IMR-90 (cell line): ENCODE measurements at regions not wholly inside any gene's neighbourhood (a gene's known extent, or its start where the extent isn't known, plus 50 kb on each side); places are given as distances from the start of the nearest gene placed in this dataset.

Source experiments
- ATAC-seq: fragments of 200-7000 bp; cut with Tn5 transposase; 2 replicates; pipeline ENCODE4 v1.9.1; 2020; ENCODE audit warnings: low read depth, mild to moderate bottlenecking, moderate library complexity
- BruUV-seq: library from RNA; stranded (reverse); fragments of 400-500 nt; replicated peaks from 2 replicates; lab custom pipeline; 2021; lab: Mats Ljungman, UMichigan
- CTCF ChIA-PET: fragments of 300-600 bp; formaldehyde crosslinking; extraction: SDS; loops from one replicate; lab custom pipeline; 2021; ENCODE audit warnings: antibody characterized with exemption; lab: Yijun Ruan, JAX
- POLR2A ChIA-PET: fragments of 300-600 bp; sonication (Branson Sonifier 250); formaldehyde crosslinking; loops from one replicate; lab custom pipeline; 2022; ENCODE audit warnings: antibody characterized with exemption; ENCODE audit not compliant: unreplicated experiment; lab: Charles Lee
- DNase-seq: peaks from one replicate; pipeline ENCODE4 v3.0.0; 2013
- H2AFZ ChIP-seq: replicated peaks from 2 replicates; pipeline ENCODE3; 2013; ENCODE audit warnings: low read length, mild to moderate bottlenecking; ENCODE audit not compliant: poor library complexity
- H2AK5ac ChIP-seq: 2 replicates; pipeline ENCODE4 v1.6.1; 2013; ENCODE audit warnings: low read depth, low read length, inconsistent platforms
- H2AK9ac ChIP-seq: replicated peaks from 2 replicates; pipeline ENCODE3; 2013; ENCODE audit warnings: mild to moderate bottlenecking, low read depth, low read length, moderate library complexity; ENCODE audit not compliant: poor library complexity
- H2BK120ac ChIP-seq: 2 replicates; pipeline ENCODE4 v1.6.1; 2013; ENCODE audit warnings: low read depth, low read length, inconsistent platforms
- H2BK15ac ChIP-seq: 3 replicates; pipeline ENCODE4 v1.6.1; 2013; ENCODE audit warnings: low read depth, low read length, inconsistent platforms
- H2BK20ac ChIP-seq: 2 replicates; pipeline ENCODE4 v1.6.1; 2013; ENCODE audit warnings: low read depth, mild to moderate bottlenecking, inconsistent platforms, low read length, moderate library complexity
- H2BK5ac ChIP-seq: 2 replicates; pipeline ENCODE4 v1.6.1; 2013; ENCODE audit warnings: mild to moderate bottlenecking, low read depth, low read length, inconsistent platforms; ENCODE audit not compliant: poor library complexity, severe bottlenecking
- H3K14ac ChIP-seq: replicated peaks from 2 replicates; pipeline ENCODE4 v1.6.1; 2013; ENCODE audit warnings: low read depth, low read length, inconsistent platforms
- H3K18ac ChIP-seq: 2 replicates; pipeline ENCODE4 v1.6.1; 2013; ENCODE audit warnings: low read depth, low read length, control low read depth
- H3K23ac ChIP-seq: 2 replicates; pipeline ENCODE4 v1.6.1; 2013; ENCODE audit warnings: low read depth, low read length, inconsistent platforms
- H3K27ac ChIP-seq: 2 replicates; pipeline ENCODE4 v1.5.1; 2013; ENCODE audit warnings: mild to moderate bottlenecking, control low read depth, low read length; ENCODE audit not compliant: insufficient read depth
- H3K27me3 ChIP-seq: 2 replicates; pipeline ENCODE4 v1.6.1; 2013; ENCODE audit warnings: low read length; ENCODE audit not compliant: control insufficient read depth, insufficient read depth
- H3K36me3 ChIP-seq: 2 replicates; pipeline ENCODE4 v1.6.1; 2013; ENCODE audit warnings: low read length, mixed read lengths; ENCODE audit not compliant: control insufficient read depth, insufficient read depth
- H3K4ac ChIP-seq: 2 replicates; pipeline ENCODE4 v1.6.1; 2013; ENCODE audit warnings: low read depth, low read length, inconsistent platforms
- H3K4me1 ChIP-seq: 2 replicates; pipeline ENCODE4 v1.6.1; 2013; ENCODE audit warnings: low read length, mixed read lengths; ENCODE audit not compliant: control insufficient read depth, insufficient read depth
- H3K4me2 ChIP-seq: 2 replicates; pipeline ENCODE4 v1.6.1; 2013; ENCODE audit warnings: low read depth, mild to moderate bottlenecking, control low read depth, low read length, moderate library complexity
- H3K4me3 ChIP-seq: 2 replicates; pipeline ENCODE4 v1.5.1; 2013; ENCODE audit warnings: low read depth, mild to moderate bottlenecking, control low read depth, low read length, moderate library complexity; ENCODE audit not compliant: insufficient read depth
- H3K56ac ChIP-seq: 2 replicates; pipeline ENCODE4 v1.6.1; 2013; ENCODE audit warnings: low read length, inconsistent platforms; ENCODE audit not compliant: insufficient read depth; ENCODE audit errors: extremely low read depth
- H3K79me1 ChIP-seq, 2 experiments: 2 replicates each; pipeline ENCODE4 v1.6.1; 2013; ENCODE audit warnings: low read length in 2 of 2, inconsistent platforms in 1 of 2, low read depth in 1 of 2
- H3K9ac ChIP-seq: 2 replicates; pipeline ENCODE4 v1.6.1; 2013; ENCODE audit warnings: low read depth, low read length, control low read depth
- H3K9me1 ChIP-seq: 2 replicates; pipeline ENCODE4 v1.6.1; 2013; ENCODE audit warnings: low read length, inconsistent platforms; ENCODE audit not compliant: insufficient read depth
- H3K9me3 ChIP-seq: 2 replicates; pipeline ENCODE4 v1.6.1; 2013; ENCODE audit warnings: low read length; ENCODE audit not compliant: control insufficient read depth, insufficient read depth
- H4K20me1 ChIP-seq: 2 replicates; pipeline ENCODE4 v1.6.1; 2013; ENCODE audit warnings: low read length, inconsistent platforms; ENCODE audit not compliant: insufficient read depth
- H4K5ac ChIP-seq: 2 replicates; pipeline ENCODE4 v1.6.1; 2013; ENCODE audit warnings: mild to moderate bottlenecking, low read depth, low read length, control low read depth
- H4K8ac ChIP-seq, 2 experiments: 2 replicates each; pipeline ENCODE4 v1.6.1; 2013; ENCODE audit warnings: low read depth in 2 of 2, low read length in 2 of 2, control low read depth in 1 of 2, inconsistent platforms in 1 of 2
- H4K91ac ChIP-seq: 2 replicates; pipeline ENCODE4 v1.6.1; 2013; ENCODE audit warnings: low read depth, low read length, inconsistent platforms; ENCODE audit not compliant: insufficient read depth
- BHLHE40 ChIP-seq: fragments of 150-350 bp; IDR thresholded peaks from 2 replicates; pipeline ENCODE4 v1.6.1; 2016; ENCODE audit warnings: mild to moderate bottlenecking, low read depth, low read length
- CEBPB ChIP-seq: IDR thresholded peaks from 2 replicates; pipeline ENCODE4 v1.6.1; 2012; ENCODE audit warnings: low read depth, low read length, improper control_type of control experiment
- CHD1 ChIP-seq: IDR thresholded peaks from 2 replicates; pipeline ENCODE4 v1.6.1; 2012; ENCODE audit warnings: low read depth, low read length, improper control_type of control experiment
- ELK1 ChIP-seq: fragments of 150-350 bp; IDR thresholded peaks from 2 replicates; pipeline ENCODE4 v1.6.1; 2016; ENCODE audit warnings: low read depth, mild to moderate bottlenecking, low read length, moderate library complexity, borderline replicate concordance
- FOS ChIP-seq: fragments of 150-350 bp; IDR thresholded peaks from 2 replicates; pipeline ENCODE4 v1.6.1; 2016; ENCODE audit warnings: low read depth, low read length
- MAFK ChIP-seq: IDR thresholded peaks from 2 replicates; pipeline ENCODE4 v1.6.1; 2012; ENCODE audit warnings: low read depth, low read length, improper control_type of control experiment
- MAZ ChIP-seq: IDR thresholded peaks from 2 replicates; pipeline ENCODE4 v1.6.1; 2012; ENCODE audit warnings: low read depth, mild to moderate bottlenecking, low read length, improper control_type of control experiment, moderate library complexity, borderline replicate concordance
- MXI1 ChIP-seq: IDR thresholded peaks from 2 replicates; pipeline ENCODE4 v1.6.1; 2012; ENCODE audit warnings: low read depth, mild to moderate bottlenecking, low read length, moderate library complexity, borderline replicate concordance
- NFE2L2 ChIP-seq: fragments of 150-350 bp; IDR thresholded peaks from 2 replicates; pipeline ENCODE4 v1.6.1; 2016; ENCODE audit warnings: low read depth, mild to moderate bottlenecking, low read length
- POLR2A ChIP-seq: IDR thresholded peaks from 2 replicates; pipeline ENCODE4 v1.6.1; 2012; ENCODE audit warnings: mild to moderate bottlenecking, low read depth, low read length
- RAD21 ChIP-seq: IDR thresholded peaks from 2 replicates; pipeline ENCODE4 v1.6.1; 2012; ENCODE audit warnings: low read length, improper control_type of control experiment
- RCOR1 ChIP-seq: IDR thresholded peaks from 2 replicates; pipeline ENCODE4 v1.6.1; 2012; ENCODE audit warnings: mild to moderate bottlenecking, low read length, improper control_type of control experiment; ENCODE audit not compliant: insufficient replicate concordance
- RFX5 ChIP-seq: IDR thresholded peaks from 2 replicates; pipeline ENCODE4 v1.8.0; 2012; ENCODE audit warnings: low read depth, mild to moderate bottlenecking, low read length, moderate library complexity
- SMC3 ChIP-seq: fragments of 150-350 bp; IDR thresholded peaks from 2 replicates; pipeline ENCODE4 v1.6.1; 2016; ENCODE audit warnings: low read depth, mild to moderate bottlenecking, antibody characterized with exemption, low read length, moderate library complexity
- USF2 ChIP-seq: fragments of 150-350 bp; IDR thresholded peaks from 2 replicates; pipeline ENCODE4 v1.6.1; 2017; ENCODE audit warnings: mild to moderate bottlenecking, antibody characterized with exemption, low read length, low read depth
- WGBS, 2 experiments: methylation state at CpG; one replicate each; pipeline versions ENCODE4 v1.1.5 to v1.1.7; 2013; ENCODE audit warnings: missing lambda C conversion rate in 2 of 2; ENCODE audit not compliant: insufficient read length in 1 of 2; ENCODE audit errors: extremely low coverage in 2 of 2; 5-methylcytosine and 5-hydroxymethylcytosine counted together
- dilution Hi-C: fragments of 300-500 bp; cut with HindIII; formaldehyde crosslinking; loops from one replicate; pipeline ENCODE4 v1.14.3; 2018; ENCODE audit warnings: low sequenced_read_pairs; ENCODE audit not compliant: unreplicated experiment
- in situ Hi-C: fragments of 300-500 bp; cut with MboI; formaldehyde crosslinking; loops from 3 replicates; pipeline ENCODE4 v1.14.3; 2019; ENCODE audit warnings: low sequenced_read_pairs, inconsistent platforms, mixed read lengths
- intact Hi-C: fragments of 100-400 bp; cut with micrococcal nuclease; formaldehyde crosslinking; loops from 2 replicates; pipeline ENCODE4 v1.10.0; 2022
- TF ChIP-seq, protein P1 (sequence below): conservative IDR thresholded peaks from 2 replicates; pipeline ENCODE4 v1.5.1; 2012; ENCODE audit warnings: mild to moderate bottlenecking, low read depth, low read length, improper control_type of control experiment

DNA sequence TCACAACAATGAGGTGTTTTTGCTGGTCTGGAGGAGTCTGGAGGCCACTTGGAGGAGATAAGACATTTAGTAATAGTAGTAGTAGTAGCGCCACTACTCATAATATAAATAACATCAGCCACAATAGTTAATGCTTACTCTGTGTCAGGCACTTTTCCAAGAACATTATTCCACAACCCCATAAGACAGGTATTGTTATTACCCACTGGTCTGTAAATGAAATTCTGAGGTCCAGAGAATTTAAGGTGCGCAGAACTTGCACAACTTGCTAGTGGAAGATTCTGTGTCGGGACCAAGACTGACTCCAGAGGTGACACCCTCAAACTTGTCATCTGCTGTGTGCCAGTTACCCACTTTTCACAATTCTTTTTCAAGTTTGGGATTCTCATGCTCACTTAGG is 106.5 kb downstream of the MRM1 start:
- no peaks in the 10 kb centered on the region for H3K9me3 ChIP-seq
- ATAC-seq (no peak), DNase-seq (no peak)
- H3K56ac ChIP-seq, result no peak overlapping the region
- POLR2A ChIA-PET, result no interaction called here
- H2BK15ac ChIP-seq, result no peak overlapping the region
- in situ Hi-C loops, result no loop called here
- no peak overlapping the region for H2AK9ac ChIP-seq
- peaks cover 4% of the 10 kb centered on the region; the same call in 1 of the 2 replicates for H4K20me1 ChIP-seq
- no peak overlapping the region for H3K9ac ChIP-seq
- H3K79me1 ChIP-seq, result no peaks in the 10 kb centered on the region
- no peak overlapping the region for H3K4me2 ChIP-seq
- no peak overlapping the region for H4K5ac ChIP-seq
- no peaks in the 10 kb centered on the region for H3K4me1 ChIP-seq
- H3K18ac ChIP-seq, result no peak overlapping the region
- no peaks in the 10 kb centered on the region for H3K36me3 ChIP-seq
- H4K8ac ChIP-seq, result no peak overlapping the region
- H3K14ac ChIP-seq, result no peak overlapping the region
- no peak overlapping the region for H3K27ac ChIP-seq
- WGBS, 2 experiments, result no CpG with 5 or more reads among the region's 3 CpGs
- H3K27me3 ChIP-seq, result peaks cover 13% of the 10 kb centered on the region; the same call in 1 of the 2 replicates
- TF ChIP-seq SMC3 (no peak), USF2 (no peak), CEBPB (no peak), BHLHE40 (no peak), CHD1 (no peak), RCOR1 (no peak), RAD21 (no peak), POLR2A (no peak), MAFK (no peak), FOS (no peak), MXI1 (no peak), MAZ (no peak), NFE2L2 (no peak), ELK1 (no peak), RFX5 (no peak)
- TF ChIP-seq, protein P1, sequence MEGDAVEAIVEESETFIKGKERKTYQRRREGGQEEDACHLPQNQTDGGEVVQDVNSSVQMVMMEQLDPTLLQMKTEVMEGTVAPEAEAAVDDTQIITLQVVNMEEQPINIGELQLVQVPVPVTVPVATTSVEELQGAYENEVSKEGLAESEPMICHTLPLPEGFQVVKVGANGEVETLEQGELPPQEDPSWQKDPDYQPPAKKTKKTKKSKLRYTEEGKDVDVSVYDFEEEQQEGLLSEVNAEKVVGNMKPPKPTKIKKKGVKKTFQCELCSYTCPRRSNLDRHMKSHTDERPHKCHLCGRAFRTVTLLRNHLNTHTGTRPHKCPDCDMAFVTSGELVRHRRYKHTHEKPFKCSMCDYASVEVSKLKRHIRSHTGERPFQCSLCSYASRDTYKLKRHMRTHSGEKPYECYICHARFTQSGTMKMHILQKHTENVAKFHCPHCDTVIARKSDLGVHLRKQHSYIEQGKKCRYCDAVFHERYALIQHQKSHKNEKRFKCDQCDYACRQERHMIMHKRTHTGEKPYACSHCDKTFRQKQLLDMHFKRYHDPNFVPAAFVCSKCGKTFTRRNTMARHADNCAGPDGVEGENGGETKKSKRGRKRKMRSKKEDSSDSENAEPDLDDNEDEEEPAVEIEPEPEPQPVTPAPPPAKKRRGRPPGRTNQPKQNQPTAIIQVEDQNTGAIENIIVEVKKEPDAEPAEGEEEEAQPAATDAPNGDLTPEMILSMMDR, result no peak
- CTCF ChIA-PET, result no interaction called here
- intact Hi-C loops, result no loop called here
- H3K4ac ChIP-seq, result no peak overlapping the region
- H3K9me1 ChIP-seq, result no peaks in the 10 kb centered on the region
- no peak overlapping the region for H3K4me3 ChIP-seq
- no peak overlapping the region for H2BK20ac ChIP-seq
- no peak overlapping the region for H2AFZ ChIP-seq
- no peak overlapping the region for H4K91ac ChIP-seq
- no peak overlapping the region for H2BK120ac ChIP-seq
- dilution Hi-C loops, result no loop called here
- H2BK5ac ChIP-seq, result no peak overlapping the region
- no TSS peak for BruUV-seq
- no peak overlapping the region for H2AK5ac ChIP-seq
- no peak overlapping the region for H3K23ac ChIP-seq
